ENCODE measurements at regions not wholly inside any gene's neighbourhood (a gene's known extent, or its start where the extent isn't known, plus 50 kb on each side); places are given as distances from the start of the nearest gene placed in this dataset.

- no peak for TF ChIP-seq REST (IDR thresholded peaks at IDR 0.05; ENCODE audit: low read depth, low read length)
- TF ChIP-seq FOXK2 (IDR thresholded peaks at IDR 0.05) = no peak
- TF ChIP-seq HSF1 (IDR thresholded peaks at IDR 0.05; ENCODE audit: low read depth, low read length) = no peak
Observed at GRCh38 chr4:26028133-26028792, 114.2 kb downstream of the SMIM20 start.
